GM12878 (cell line): ENCODE measurements at regions not wholly inside any gene's neighbourhood (a gene's known extent, or its start where the extent isn't known, plus 50 kb on each side); places are given as distances from the start of the nearest gene placed in this dataset.

Source experiments
- ATAC-seq: fragments of 200-7000 bp; cut with Tn5 transposase; 3 replicates; pipeline ENCODE4 v1.9.1; 2020; ENCODE audit warnings: mild to moderate bottlenecking, moderate library complexity
- BruUV-seq: library from RNA; stranded (reverse); fragments of 400-500 nt; replicated peaks from 2 replicates; lab custom pipeline; 2021; lab: Mats Ljungman, UMichigan
- CTCF ChIA-PET: fragments of 300-600 bp; sonication (Branson Sonifier 250); formaldehyde crosslinking; extraction: SDS; loops from one replicate; lab custom pipeline; 2021; ENCODE audit warnings: inconsistent platforms; lab: Yijun Ruan, JAX
- POLR2A ChIA-PET: fragments of 350-600 bp; formaldehyde crosslinking; extraction: SDS; loops from one replicate; lab custom pipeline; 2021; ENCODE audit warnings: inconsistent platforms; lab: Charles Lee
- RAD21 ChIA-PET: fragments of 300-600 bp; sonication (Branson Sonifier 250); formaldehyde crosslinking; loops from one replicate; lab custom pipeline; 2023; ENCODE audit warnings: antibody characterized with exemption; ENCODE audit not compliant: unreplicated experiment; lab: Charles Lee
- SMC1A ChIA-PET: fragments of 300-600 bp; sonication (Branson Sonifier 250); formaldehyde crosslinking; loops from one replicate; lab custom pipeline; 2023; ENCODE audit not compliant: unreplicated experiment, uncharacterized antibody; lab: Charles Lee
- DNase-seq: peaks from one replicate; pipeline ENCODE4 v3.0.0-alpha.2; 2011; ENCODE audit warnings: low read depth, low spot score
- FAIRE-seq: peaks from 3 replicates; lab custom pipeline; 2011; peaks lifted over from hg19 to GRCh38; lab: Jason Lieb, UNC
- H2AFZ ChIP-seq: 2 replicates; pipeline ENCODE4 v1.6.0; 2011; ENCODE audit warnings: low read depth, low read length, control low read depth; ENCODE audit not compliant: control insufficient read depth
- H3K27ac ChIP-seq: 2 replicates; pipeline ENCODE4 v1.5.1; 2011; ENCODE audit warnings: control low read depth; ENCODE audit not compliant: control insufficient read depth, insufficient read depth
- H3K27me3 ChIP-seq, 2 experiments: replicated peaks in 1 of 2; 2 replicates each; pipeline versions ENCODE4 v1.6.0 to v1.6.1; 2011; ENCODE audit warnings: low read length in 1 of 2; ENCODE audit not compliant: control insufficient read depth in 2 of 2, insufficient read depth in 2 of 2
- H3K36me3 ChIP-seq, 2 experiments: 2 replicates each; pipeline ENCODE4 v1.5.1; 2011; ENCODE audit warnings: low read length in 1 of 2; ENCODE audit not compliant: control insufficient read depth in 2 of 2, insufficient read depth in 2 of 2
- H3K4me1 ChIP-seq: 2 replicates; pipeline ENCODE4 v1.6.1; 2011; ENCODE audit warnings: mild to moderate bottlenecking, low read length, moderate library complexity, mixed read lengths; ENCODE audit not compliant: control insufficient read depth, insufficient read depth
- H3K4me2 ChIP-seq: 2 replicates; pipeline ENCODE4 v1.6.0; 2011; ENCODE audit warnings: control low read depth; ENCODE audit not compliant: control insufficient read depth, insufficient read depth
- H3K4me3 ChIP-seq: fragments of 200-600 bp; sonication (generic); 2 replicates; pipeline ENCODE4 v1.5.1; 2016
- H3K79me2 ChIP-seq: 2 replicates; pipeline ENCODE4 v1.6.0; 2011; ENCODE audit warnings: low read length; ENCODE audit not compliant: control insufficient read depth, insufficient read depth
- H3K9ac ChIP-seq: 2 replicates; pipeline ENCODE4 v1.8.0; 2011; ENCODE audit warnings: low read length, control low read depth, mixed read lengths; ENCODE audit not compliant: control insufficient read depth, insufficient read depth
- H3K9me3 ChIP-seq: replicated peaks from 3 replicates; pipeline ENCODE4 v1.5.1; 2011; ENCODE audit warnings: mild to moderate bottlenecking, low read length; ENCODE audit not compliant: control insufficient read depth, insufficient read depth
- H4K20me1 ChIP-seq: 2 replicates; pipeline ENCODE4 v1.6.0; 2011; ENCODE audit not compliant: control insufficient read depth, insufficient read depth
- ATF2 ChIP-seq: IDR thresholded peaks from 2 replicates; pipeline ENCODE4 v1.6.1; 2012; ENCODE audit warnings: low read length, inconsistent platforms
- BACH1 ChIP-seq: fragments of 450-650 bp; IDR thresholded peaks from 2 replicates; pipeline ENCODE4 v1.6.1; 2017; ENCODE audit warnings: mild to moderate bottlenecking, borderline replicate concordance
- EGR1 ChIP-seq, 2 experiments: IDR thresholded peaks; 1 replicate in 1 of 2; 2 replicates in 1 of 2; pipeline ENCODE4 v1.6.1; 2011 to 2012; ENCODE audit warnings: low read depth in 2 of 2, low read length in 2 of 2, borderline replicate concordance in 1 of 2, mild to moderate bottlenecking in 1 of 2, moderate library complexity in 1 of 2
- EP300 ChIP-seq, 2 experiments: fragments of 150-350 bp in 1 of 2; IDR thresholded peaks; 2 replicates each; pipeline ENCODE4 v1.6.1; 2011 to 2012; ENCODE audit warnings: low read depth in 2 of 2, low read length in 2 of 2, borderline replicate concordance in 1 of 2, improper control_type of control experiment in 1 of 2, inconsistent platforms in 1 of 2; ENCODE audit not compliant: control insufficient read depth in 1 of 2
- IRF5 ChIP-seq: fragments of 450-650 bp; IDR thresholded peaks from 2 replicates; pipeline ENCODE4 v1.6.1; 2017; ENCODE audit warnings: borderline replicate concordance
- MYB ChIP-seq: fragments of 150-350 bp; IDR thresholded peaks from 2 replicates; pipeline ENCODE4 v1.6.1; 2014; ENCODE audit warnings: mild to moderate bottlenecking, low read depth, low read length, borderline replicate concordance
- POLR2A ChIP-seq: IDR thresholded peaks from 2 replicates; pipeline ENCODE4 v1.6.1; 2011; ENCODE audit warnings: low read depth, mild to moderate bottlenecking, low read length
- RAD51 ChIP-seq: fragments of 450-650 bp; IDR thresholded peaks from 2 replicates; pipeline ENCODE4 v1.6.1; 2016; ENCODE audit warnings: moderate library complexity, mild to moderate bottlenecking, inconsistent platforms
- SMAD1 ChIP-seq: fragments of 450-650 bp; IDR thresholded peaks from 2 replicates; pipeline ENCODE4 v1.6.1; 2018; ENCODE audit warnings: mild to moderate bottlenecking, low read depth; ENCODE audit not compliant: partially characterized antibody
- SMARCA5 ChIP-seq: fragments of 450-650 bp; IDR thresholded peaks from 2 replicates; pipeline ENCODE4 v1.6.1; 2017; ENCODE audit warnings: mild to moderate bottlenecking
- ZBTB33 ChIP-seq: fragments of 450-650 bp; IDR thresholded peaks from 2 replicates; pipeline ENCODE4 v1.6.1; 2017; ENCODE audit warnings: mild to moderate bottlenecking
- in situ Hi-C: fragments of 300-500 bp; cut with MboI; formaldehyde crosslinking; loops from 9 replicates; pipeline ENCODE4 v1.14.3; 2018; ENCODE audit warnings: mixed read lengths
- intact Hi-C: fragments of 100-400 bp; cut with micrococcal nuclease; formaldehyde crosslinking; loops from one replicate; pipeline ENCODE4 v1.14.2; 2022; ENCODE audit not compliant: unreplicated experiment
- TF ChIP-seq, protein P1 (sequence below): fragments of 450-650 bp; IDR thresholded peaks from 2 replicates; pipeline ENCODE4 v1.6.1; 2017; ENCODE audit warnings: low read depth, mild to moderate bottlenecking, moderate library complexity

DNA sequence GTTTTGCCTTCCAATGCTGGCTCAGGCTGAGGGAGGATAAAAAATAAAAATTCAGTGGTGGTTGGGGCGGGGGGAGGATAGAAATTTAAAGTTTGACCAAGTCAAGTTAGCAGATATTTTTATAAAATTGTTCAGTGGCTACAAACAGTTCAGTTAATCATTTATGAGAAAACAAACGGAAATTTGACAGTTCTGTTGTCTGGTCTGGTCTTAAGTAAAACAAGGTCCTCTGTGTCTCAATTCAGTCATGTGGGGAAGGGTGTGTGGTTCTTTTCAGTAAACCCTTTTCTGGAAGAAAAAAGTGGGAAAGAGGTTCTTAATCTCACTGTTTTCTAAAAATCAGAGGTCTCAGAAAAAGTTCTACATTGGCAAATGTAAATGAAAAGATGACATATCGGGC, 409.1 kb upstream of the SPANXN4 start (continued):
- TF ChIP-seq ATF2 = no peak
- TF ChIP-seq MYB = no peak
- TF ChIP-seq IRF5 = no peak

- Histone ChIP-seq H3K9ac (no peak overlapping the region), H3K36me3 (no peaks in the 10 kb centered on the region), H3K79me2 (no peaks in the 10 kb centered on the region), H4K20me1 (no peaks in the 10 kb centered on the region), H3K4me2 (no peak overlapping the region), H3K4me3 (no peak overlapping the region), H2AFZ (no peak overlapping the region), H3K9me3 (no peaks in the 10 kb centered on the region), H3K4me1 (no peaks in the 10 kb centered on the region), H3K27me3 (no peaks in the 10 kb centered on the region), H3K27ac (no peak overlapping the region)
- ChIA-PET CTCF (no interaction called here), RAD21 (no interaction called here), SMC1A (no interaction called here), POLR2A (no interaction called here)
- ATAC-seq (no peak), DNase-seq (no peak), FAIRE-seq (no peak)
- in situ Hi-C loops = no loop called here
- TF ChIP-seq RAD51 (no peak), EP300 (IDR thresholded peaks at IDR 0.05; ENCODE audit: borderline replicate concordance in 1 of 2, control insufficient read depth in 1 of 2, low read depth in 2 of 2, low read length in 2 of 2) (no peak), POLR2A (no peak), BACH1 (no peak), ZBTB33 (no peak), EGR1 (IDR thresholded peaks at IDR 0.05; ENCODE audit: borderline replicate concordance in 1 of 2, low read depth in 2 of 2, low read length in 2 of 2) (no peak), SMAD1 (no peak), SMARCA5 (no peak)
- TF ChIP-seq, protein P1, sequence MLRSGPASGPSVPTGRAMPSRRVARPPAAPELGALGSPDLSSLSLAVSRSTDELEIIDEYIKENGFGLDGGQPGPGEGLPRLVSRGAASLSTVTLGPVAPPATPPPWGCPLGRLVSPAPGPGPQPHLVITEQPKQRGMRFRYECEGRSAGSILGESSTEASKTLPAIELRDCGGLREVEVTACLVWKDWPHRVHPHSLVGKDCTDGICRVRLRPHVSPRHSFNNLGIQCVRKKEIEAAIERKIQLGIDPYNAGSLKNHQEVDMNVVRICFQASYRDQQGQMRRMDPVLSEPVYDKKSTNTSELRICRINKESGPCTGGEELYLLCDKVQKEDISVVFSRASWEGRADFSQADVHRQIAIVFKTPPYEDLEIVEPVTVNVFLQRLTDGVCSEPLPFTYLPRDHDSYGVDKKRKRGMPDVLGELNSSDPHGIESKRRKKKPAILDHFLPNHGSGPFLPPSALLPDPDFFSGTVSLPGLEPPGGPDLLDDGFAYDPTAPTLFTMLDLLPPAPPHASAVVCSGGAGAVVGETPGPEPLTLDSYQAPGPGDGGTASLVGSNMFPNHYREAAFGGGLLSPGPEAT = no peak
- intact Hi-C loops = no loop called here
- BruUV-seq = no TSS peak
Measured at GRCh38 chrX:142613403-142613802, 408.3 kb upstream of the MAGEC2 start.
